Esophagus muscularis mucosa (tissue), 4 donors: ENCODE measurements at regions not wholly inside any gene's neighbourhood (a gene's known extent, or its start where the extent isn't known, plus 50 kb on each side); places are given as distances from the start of the nearest gene placed in this dataset.

Experiments
- DNase-seq: peaks from one replicate; pipeline ENCODE4 v3.0.0-alpha.2; 2017; ENCODE audit errors: extremely low spot score
- H3K27ac ChIP-seq, 4 donors: fragments of 200-600 bp; sonication (generic); replicated peaks in 1 of 4; 1 replicate in 3 of 4; 2 replicates in 1 of 4; pipeline ENCODE4 v1.5.1; 2016 to 2019; ENCODE audit warnings: mild to moderate bottlenecking in 1 of 4
- H3K27me3 ChIP-seq, 4 donors: fragments of 200-600 bp; sonication (generic); one replicate each; pipeline versions ENCODE4 v1.5.1 to v1.6.0; 2016 to 2019
- H3K36me3 ChIP-seq, 4 donors: fragments of 200-600 bp; sonication (generic); one replicate each; pipeline ENCODE4 v1.5.1; 2016 to 2019
- H3K4me1 ChIP-seq, 4 donors: fragments of 200-600 bp; sonication (generic); one replicate each; pipeline ENCODE4 v1.5.1; 2016 to 2019
- H3K4me3 ChIP-seq, 4 donors: fragments of 200-600 bp; sonication (generic); 1 replicate in 2 of 4; 2 replicates in 2 of 4; pipeline ENCODE4 v1.5.1; 2016 to 2019; ENCODE audit warnings: mild to moderate bottlenecking in 4 of 4, moderate library complexity in 1 of 4
- H3K9me3 ChIP-seq, 4 donors: fragments of 200-600 bp; sonication (generic); 1 replicate in 3 of 4; 2 replicates in 1 of 4; pipeline ENCODE4 v1.5.1; 2016 to 2019
- CTCF ChIP-seq, 3 experiments: fragments of 200-600 bp in 2 of 3; fragments of 450-650 bp in 1 of 3; sonication (generic) in 2 of 3; IDR thresholded peaks; one replicate each; pipeline ENCODE4 v1.5.1; 2017 to 2019; ENCODE audit warnings: antibody characterized with exemption in 3 of 3, mild to moderate bottlenecking in 2 of 3, moderate library complexity in 1 of 3
- EP300 ChIP-seq: sonication (generic); formaldehyde crosslinking; IDR thresholded peaks from one replicate; pipeline ENCODE4 v1.6.1; 2017; ENCODE audit warnings: antibody characterized with exemption
- POLR2A ChIP-seq: fragments of 450-650 bp; IDR thresholded peaks from one replicate; pipeline ENCODE4 v1.6.1; 2017; ENCODE audit warnings: antibody characterized with exemption, moderate library complexity, mild to moderate bottlenecking, low read depth
- POLR2AphosphoS5 ChIP-seq, 2 donors: sonication (generic); formaldehyde crosslinking; IDR thresholded peaks; one replicate each; pipeline ENCODE4 v1.6.1; 2017; ENCODE audit warnings: antibody characterized with exemption in 2 of 2
- WGBS: methylation state at CpG from one replicate; pipeline ENCODE4 v1.1.5; 2018; 5-methylcytosine and 5-hydroxymethylcytosine counted together
- intact Hi-C: fragments of 100-400 bp; cut with DNase I; formaldehyde crosslinking; loops from one replicate; pipeline ENCODE4 v1.15.1; 2023

- H3K27me3 ChIP-seq, result no peaks in the 10 kb centered on the region
- no peaks in the 10 kb centered on the region for H3K9me3 ChIP-seq
- no peak for DNase-seq
- H3K4me1 ChIP-seq, result peaks cover 0 to 11% (median 5%) of the 10 kb centered on the region in 4 donors
- no peak overlapping the region for H3K4me3 ChIP-seq
- 100% methylated on average over 1 of the region's 1 CpG for WGBS
- H3K36me3 ChIP-seq, result no peaks in the 10 kb centered on the region
- TF ChIP-seq EP300 (no peak), POLR2A (no peak), POLR2AphosphoS5 (IDR thresholded peaks at IDR 0.05) (no peak), CTCF (IDR thresholded peaks at IDR 0.05) (no peak)
- intact Hi-C loops, result no loop called here
- H3K27ac ChIP-seq, result no peak overlapping the region
These were observed 171.9 kb upstream of the DIO2 start for GRCh38 chr14:80383223-80383622.

- H3K27me3 ChIP-seq, result no peaks in the 10 kb centered on the region
- H3K4me3 ChIP-seq, result no peak overlapping the region
- no peak for DNase-seq
- WGBS, result 95% methylated on average over 5 of the region's 5 CpGs
- no peak overlapping the region for H3K27ac ChIP-seq
- no peaks in the 10 kb centered on the region for H3K9me3 ChIP-seq
- TF ChIP-seq POLR2AphosphoS5 (IDR thresholded peaks at IDR 0.05), result no peak
- intact Hi-C loops, result no loop called here
- H3K36me3 ChIP-seq, result no peaks in the 10 kb centered on the region
- H3K4me1 ChIP-seq, result no peaks in the 10 kb centered on the region
These were observed 170.6 kb upstream of the DIO2 start for GRCh38 chr14:80381807-80382363.

GRCh38 chr14:80379035-80379434 lies 167.7 kb upstream of the DIO2 start:
- H3K27ac ChIP-seq, result no peak overlapping the region
- 89% methylated on average over 1 of the region's 1 CpG for WGBS
- no peak for DNase-seq

DNA sequence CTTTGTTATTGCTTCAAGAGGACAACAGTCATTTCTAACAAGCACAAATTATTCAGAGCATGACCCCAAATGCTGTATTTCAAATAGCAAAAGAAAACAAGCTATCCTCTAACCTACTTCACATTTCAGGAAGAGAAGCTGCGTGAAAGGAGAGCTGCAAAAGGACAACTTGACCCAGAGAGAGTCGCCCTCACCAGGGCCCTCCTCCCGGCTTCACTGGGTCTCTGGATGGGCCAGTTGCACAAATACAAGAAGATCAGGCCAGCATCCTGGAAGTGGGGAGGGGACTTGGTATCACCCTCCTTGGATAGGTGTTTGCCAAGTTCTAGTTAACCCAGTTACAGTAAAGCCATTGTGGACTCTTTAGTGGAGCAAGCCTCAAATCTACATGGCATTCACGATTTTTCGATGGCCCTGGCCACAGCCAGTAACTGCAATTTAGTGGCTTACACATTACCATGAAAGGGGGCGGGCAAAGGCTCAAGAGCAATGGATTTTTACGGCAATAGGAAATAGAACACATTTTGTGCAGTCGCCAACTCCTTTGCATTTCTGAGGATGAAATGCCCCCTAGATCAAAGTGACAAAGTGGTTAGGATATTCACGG lies 166.9 kb upstream of the DIO2 start:
- WGBS, result 96% methylated on average over 9 of the region's 9 CpGs
- no peaks in the 10 kb centered on the region for H3K36me3 ChIP-seq
- no peaks in the 10 kb centered on the region for H3K27me3 ChIP-seq
- no peaks in the 10 kb centered on the region for H3K9me3 ChIP-seq
- no peak overlapping the region for H3K27ac ChIP-seq
- no peak for TF ChIP-seq EP300
- no peak for TF ChIP-seq CTCF (IDR thresholded peaks at IDR 0.05)
- no peak for TF ChIP-seq POLR2A
- no peak for TF ChIP-seq POLR2AphosphoS5 (IDR thresholded peaks at IDR 0.05)
- no peak overlapping the region for H3K4me3 ChIP-seq
- DNase-seq, result no peak
- intact Hi-C loops, result no loop called here
- no peaks in the 10 kb centered on the region for H3K4me1 ChIP-seq

More at GRCh38 chr14:80379035-80379434, 167.7 kb upstream of the DIO2 start:
- no peak for TF ChIP-seq CTCF (IDR thresholded peaks at IDR 0.05)
- TF ChIP-seq EP300, result no peak
- no peak for TF ChIP-seq POLR2A
- no peak for TF ChIP-seq POLR2AphosphoS5 (IDR thresholded peaks at IDR 0.05)
- no peaks in the 10 kb centered on the region for H3K4me1 ChIP-seq
- no peaks in the 10 kb centered on the region for H3K36me3 ChIP-seq
- no peak overlapping the region for H3K4me3 ChIP-seq
- no peaks in the 10 kb centered on the region for H3K27me3 ChIP-seq
- intact Hi-C loops, result no loop called here
- no peaks in the 10 kb centered on the region for H3K9me3 ChIP-seq

GRCh38 chr14:80364816-80365215 lies 153.5 kb upstream of the DIO2 start:
- intact Hi-C loops, result no loop called here
- WGBS, result 75% methylated on average over 2 of the region's 2 CpGs
- Histone ChIP-seq H3K27me3 (no peaks in the 10 kb centered on the region), H3K4me1 (no peaks in the 10 kb centered on the region), H3K9me3 (peaks cover 0 to 4% (median 2%) of the 10 kb centered on the region in 4 donors), H3K36me3 (no peaks in the 10 kb centered on the region), H3K27ac (no peak overlapping the region), H3K4me3 (no peak overlapping the region)
- TF ChIP-seq CTCF (IDR thresholded peaks at IDR 0.05) (no peak), POLR2AphosphoS5 (IDR thresholded peaks at IDR 0.05) (no peak), EP300 (no peak), POLR2A (no peak)
- DNase-seq, result no peak
